K562 (cell line): ENCODE measurements at regions not wholly inside any gene's neighbourhood (a gene's known extent, or its start where the extent isn't known, plus 50 kb on each side); places are given as distances from the start of the nearest gene placed in this dataset.

Experiments used
- ATAC-seq: fragments of 200-7000 bp; cut with Tn5 transposase; 3 replicates; pipeline ENCODE4 v1.9.1; 2020; ENCODE audit warnings: moderate library complexity
- BruUV-seq: library from RNA; stranded (reverse); fragments of 400-500 nt; replicated peaks from 2 replicates; lab custom pipeline; 2021; lab: Mats Ljungman, UMichigan
- CTCF ChIA-PET: fragments of 300-600 bp; formaldehyde crosslinking; extraction: SDS; loops from one replicate; lab custom pipeline; 2021; ENCODE audit warnings: low intra/inter-chr PET ratio; lab: Yijun Ruan, JAX
- POLR2A ChIA-PET: fragments of 300-600, 350-650 bp; sonication (Branson Sonifier 250); formaldehyde crosslinking; extraction: SDS; loops from one replicate; lab custom pipeline; 2021; ENCODE audit warnings: antibody characterized with exemption, inconsistent platforms; lab: Yijun Ruan, JAX
- DNase-seq, 4 experiments: peaks; one replicate each; pipeline versions ENCODE4 v3.0.0 to v3.0.0-alpha.2; 2011 to 2018; ENCODE audit warnings: low spot score in 3 of 4, mixed read lengths in 3 of 4; ENCODE audit errors: extremely low read depth in 1 of 4
- FAIRE-seq: peaks from 2 replicates; lab custom pipeline; 2011; peaks lifted over from hg19 to GRCh38; lab: Jason Lieb, UNC
- H2AFZ ChIP-seq: 2 replicates; pipeline ENCODE4 v1.6.0; 2011; ENCODE audit warnings: low read depth, low read length, control low read depth, inconsistent platforms
- H3K27ac ChIP-seq: fragments of 200-600 bp; 3 replicates; pipeline ENCODE4 v1.8.0; 2011; ENCODE audit warnings: low read depth, mild to moderate bottlenecking, control low read depth, inconsistent platforms, low read length, moderate library complexity, mixed read lengths; ENCODE audit errors: extremely low read depth
- H3K27me3 ChIP-seq, 2 experiments: fragments of 300-600 bp in 1 of 2; 2 replicates in 1 of 2; 3 replicates in 1 of 2; pipeline versions ENCODE4 v1.6.0 to v1.8.0; 2011; ENCODE audit warnings: inconsistent platforms in 2 of 2, low read length in 2 of 2, mild to moderate bottlenecking in 1 of 2, mixed read lengths in 1 of 2, moderate library complexity in 1 of 2; ENCODE audit not compliant: control insufficient read depth in 2 of 2, insufficient read depth in 2 of 2
- H3K36me3 ChIP-seq: fragments of 300-600 bp; 3 replicates; pipeline ENCODE4 v1.8.0; 2011; ENCODE audit warnings: mild to moderate bottlenecking, low read length, inconsistent platforms; ENCODE audit not compliant: control insufficient read depth, insufficient read depth
- H3K4me1 ChIP-seq, 2 experiments: fragments of 200-600 bp in 1 of 2; replicated peaks in 1 of 2; 2 replicates in 1 of 2; 3 replicates in 1 of 2; pipeline versions ENCODE4 v1.5.1 to v1.8.0; 2011; ENCODE audit warnings: inconsistent platforms in 2 of 2, low read length in 2 of 2, mild to moderate bottlenecking in 1 of 2, mixed read lengths in 1 of 2, moderate library complexity in 1 of 2; ENCODE audit not compliant: control insufficient read depth in 2 of 2, insufficient read depth in 2 of 2
- H3K4me2 ChIP-seq: 2 replicates; pipeline ENCODE4 v1.6.1; 2011; ENCODE audit warnings: low read length, control low read depth, inconsistent platforms, mixed read lengths; ENCODE audit not compliant: insufficient read depth
- H3K4me3 ChIP-seq: fragments of 200-600 bp; sonication (generic), shearing (Covaris generic); 2 replicates; pipeline ENCODE4 v1.5.1; 2016; ENCODE audit warnings: control low read depth, inconsistent platforms
- H3K79me2 ChIP-seq: fragments of 200-600 bp; 3 replicates; pipeline ENCODE4 v1.8.0; 2011; ENCODE audit warnings: low read length, inconsistent platforms; ENCODE audit not compliant: control insufficient read depth, insufficient read depth
- H3K9ac ChIP-seq, 2 experiments: 2 replicates each; pipeline versions ENCODE4 v1.6.0 to v1.6.1; 2011; ENCODE audit warnings: low read depth in 2 of 2, low read length in 2 of 2, control low read depth in 1 of 2, inconsistent platforms in 1 of 2, mild to moderate bottlenecking in 1 of 2, mixed read lengths in 1 of 2; ENCODE audit not compliant: insufficient read depth in 1 of 2
- H3K9me1 ChIP-seq: one replicate; pipeline ENCODE4 v1.6.0; 2011; ENCODE audit warnings: inconsistent platforms, mild to moderate bottlenecking, low read length, moderate library complexity; ENCODE audit not compliant: control insufficient read depth, insufficient read depth
- H3K9me3 ChIP-seq: replicated peaks from 2 replicates; pipeline ENCODE4 v1.5.1; 2011; ENCODE audit warnings: low read depth, low read length, inconsistent platforms; ENCODE audit not compliant: control insufficient read depth, insufficient read depth
- H4K20me1 ChIP-seq: replicated peaks from 2 replicates; pipeline ENCODE4 v1.6.1; 2011; ENCODE audit warnings: low read length, inconsistent platforms, mixed read lengths; ENCODE audit not compliant: control insufficient read depth, insufficient read depth
- ARHGAP35 ChIP-seq: fragments of 450-650 bp; IDR thresholded peaks from 2 replicates; pipeline ENCODE4 v1.6.1; 2018; ENCODE audit not compliant: partially characterized antibody
- ETV5 ChIP-seq: sonication (generic); formaldehyde crosslinking; IDR thresholded peaks from 2 replicates; pipeline ENCODE4 v1.4.0; 2020; ENCODE audit warnings: low read depth, mild to moderate bottlenecking, missing genetic modification reagents
- EWSR1 ChIP-seq: fragments of 450-650 bp; IDR thresholded peaks from 2 replicates; pipeline ENCODE4 v1.6.1; 2018; ENCODE audit warnings: borderline replicate concordance, mild to moderate bottlenecking, low read depth, moderate library complexity; ENCODE audit not compliant: partially characterized antibody
- MCM2 ChIP-seq: fragments of 450-650 bp; IDR thresholded peaks from 2 replicates; pipeline ENCODE4 v1.6.1; 2017; ENCODE audit warnings: low read depth, mild to moderate bottlenecking
- MTA3 ChIP-seq: fragments of 450-650 bp; formaldehyde crosslinking; IDR thresholded peaks from 2 replicates; pipeline ENCODE4 v1.6.1; 2017; ENCODE audit warnings: mild to moderate bottlenecking, borderline replicate concordance
- NFRKB ChIP-seq: fragments of 450-650 bp; IDR thresholded peaks from 2 replicates; pipeline ENCODE4 v1.6.1; 2016; ENCODE audit warnings: low read depth
- POLR2A ChIP-seq: fragments of 450-650 bp; conservative IDR thresholded peaks from 2 replicates; pipeline ENCODE4 v1.6.1; 2016
- PTTG1 ChIP-seq: fragments of 450-650 bp; IDR thresholded peaks from 2 replicates; pipeline ENCODE4 v1.6.1; 2016; ENCODE audit warnings: low read depth, mild to moderate bottlenecking, missing genetic modification characterization, missing compliant biosample characterization
- RBM17 ChIP-seq: fragments of 200-400 bp; formaldehyde crosslinking; IDR thresholded peaks from 2 replicates; pipeline ENCODE4 v1.6.1; 2017; ENCODE audit warnings: low read depth, mild to moderate bottlenecking, low read length, borderline replicate concordance
- SIN3B ChIP-seq: fragments of 450-650 bp; IDR thresholded peaks from 2 replicates; pipeline ENCODE4 v1.6.1; 2017; ENCODE audit warnings: low read depth, mild to moderate bottlenecking, moderate library complexity
- TCF7 ChIP-seq: sonication (generic); IDR thresholded peaks from 2 replicates; pipeline ENCODE4 v1.6.1; 2016; ENCODE audit warnings: antibody characterized with exemption, borderline replicate concordance
- ZBTB43 ChIP-seq: sonication (generic); formaldehyde crosslinking; IDR thresholded peaks from 2 replicates; pipeline ENCODE4 v1.8.0; 2023; ENCODE audit warnings: mild to moderate bottlenecking, missing genetic modification reagents
- ZBTB7A ChIP-seq: IDR thresholded peaks from 2 replicates; pipeline ENCODE4 v1.6.1; 2011; ENCODE audit warnings: low read depth, mild to moderate bottlenecking, low read length, moderate library complexity, borderline replicate concordance; ENCODE audit not compliant: control insufficient read depth
- ZBTB8A ChIP-seq: fragments of 450-650 bp; IDR thresholded peaks from 2 replicates; pipeline ENCODE4 v1.6.1; 2018; ENCODE audit warnings: mild to moderate bottlenecking, moderate library complexity; ENCODE audit not compliant: partially characterized antibody
- ZNF436 ChIP-seq: fragments of 250-450, 450-650 bp; sonication (Bioruptor Pico); formaldehyde crosslinking; IDR thresholded peaks from 2 replicates; pipeline ENCODE4 v1.7.0; 2020; ENCODE audit warnings: mild to moderate bottlenecking
- ZNF766 ChIP-seq: fragments of 200-800 bp; sonication (Bioruptor generic); conservative IDR thresholded peaks from 2 replicates; pipeline ENCODE4 v1.6.1; 2016; ENCODE audit warnings: missing genetic modification characterization, missing compliant biosample characterization
- WGBS: fragments of 100-300 bp; shearing (Covaris generic); methylation state at CpG from one replicate; pipeline ENCODE4 v1.1.6; 2016; ENCODE audit warnings: low coverage, mixed read lengths; ENCODE audit not compliant: insufficient coverage; ENCODE audit errors: missing lambda C conversion rate; 5-methylcytosine and 5-hydroxymethylcytosine counted together
- in situ Hi-C: fragments of 300-500 bp; cut with MboI; formaldehyde crosslinking; loops from 4 replicates; pipeline ENCODE4 v1.15.0; 2018; ENCODE audit warnings: inconsistent platforms, mixed read lengths
- intact Hi-C: fragments of 100-400 bp; cut with micrococcal nuclease; formaldehyde crosslinking; loops from 2 replicates; pipeline ENCODE4 v1.14.2; 2022

- ChIA-PET POLR2A (no interaction called here), CTCF (no interaction called here)
- in situ Hi-C loops: no loop called here
- no peaks in the 10 kb centered on the region for H4K20me1 ChIP-seq
- H3K4me2 ChIP-seq: no peak overlapping the region
- no peaks in the 10 kb centered on the region for H3K36me3 ChIP-seq
- TF ChIP-seq RBM17: no peak
- no peak for TF ChIP-seq TCF7
- TF ChIP-seq SIN3B: no peak
- no peak for TF ChIP-seq MCM2
- no peak for TF ChIP-seq ETV5
- no peak for TF ChIP-seq ZNF436 (CRISPR knock-in tag)
- TF ChIP-seq PTTG1 (tag): no peak
- no peak for TF ChIP-seq ARHGAP35
- TF ChIP-seq EWSR1: no peak
- TF ChIP-seq ZNF766 (CRISPR knock-in tag): no peak
- TF ChIP-seq ZBTB8A: no peak
- TF ChIP-seq NFRKB: no peak
- TF ChIP-seq POLR2A: no peak
- no peak for TF ChIP-seq ZBTB7A
- TF ChIP-seq MTA3: no peak
- TF ChIP-seq ZBTB43: no peak
- FAIRE-seq (no peak), DNase-seq (no peak), ATAC-seq (no peak)
- no peaks in the 10 kb centered on the region for H3K4me1 ChIP-seq
- H3K27ac ChIP-seq: no peak overlapping the region
- no peaks in the 10 kb centered on the region for H3K79me2 ChIP-seq
- H3K9ac ChIP-seq: no peak overlapping the region
- H3K4me3 ChIP-seq: no peak overlapping the region
- no TSS peak for BruUV-seq
- intact Hi-C loops: no loop called here
- no peak overlapping the region for H2AFZ ChIP-seq
- 0% methylated on average over 3 of the region's 3 CpGs for WGBS
- no peaks in the 10 kb centered on the region for H3K9me1 ChIP-seq
- H3K27me3 ChIP-seq: no peaks in the 10 kb centered on the region
- H3K9me3 ChIP-seq: no peaks in the 10 kb centered on the region
Observed at GRCh38 chr4:165583341-165583740, 204.5 kb downstream of the CPE start.
